SIG-M5 treated with dmso at 0.1 percent for 504 hours (cell line): ENCODE measurements at regions not wholly inside any gene's neighbourhood (a gene's known extent, or its start where the extent isn't known, plus 50 kb on each side); places are given as distances from the start of the nearest gene placed in this dataset.
A peak's percentile ranks its signal among the peaks of the same experiment; 100 is the strongest.
"Not testable (repeated sequence)": the region's sequence is repeated elsewhere in the genome, so short reads cannot be mapped to it uniquely, and the experiment has no call there.

Experiments
- DNase-seq: peaks from one replicate; lab custom pipeline; 2025; ENCODE audit not compliant: unreplicated experiment; lab: John Stamatoyannopoulos, UW

DNA sequence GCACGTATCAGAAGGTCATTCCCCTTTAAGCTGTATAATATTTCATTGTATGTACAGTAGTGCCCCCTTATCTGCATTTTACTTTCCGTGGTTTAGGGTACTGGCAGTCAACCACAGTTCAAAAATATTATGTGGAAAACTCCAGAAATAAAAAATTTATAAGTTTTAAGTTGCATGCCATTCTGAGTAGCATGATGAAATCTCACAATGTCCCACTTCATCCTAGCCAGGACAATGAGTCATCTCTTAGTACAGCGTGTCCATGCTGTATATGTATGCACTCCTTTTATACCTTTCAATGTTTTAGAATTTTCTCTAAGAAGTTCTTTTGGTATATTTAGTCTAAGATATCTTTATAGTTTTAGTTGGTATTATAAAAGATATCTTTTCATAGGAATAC lies 115.0 kb upstream of the HAND1 start:
- DNase-seq, result no peak

DNA sequence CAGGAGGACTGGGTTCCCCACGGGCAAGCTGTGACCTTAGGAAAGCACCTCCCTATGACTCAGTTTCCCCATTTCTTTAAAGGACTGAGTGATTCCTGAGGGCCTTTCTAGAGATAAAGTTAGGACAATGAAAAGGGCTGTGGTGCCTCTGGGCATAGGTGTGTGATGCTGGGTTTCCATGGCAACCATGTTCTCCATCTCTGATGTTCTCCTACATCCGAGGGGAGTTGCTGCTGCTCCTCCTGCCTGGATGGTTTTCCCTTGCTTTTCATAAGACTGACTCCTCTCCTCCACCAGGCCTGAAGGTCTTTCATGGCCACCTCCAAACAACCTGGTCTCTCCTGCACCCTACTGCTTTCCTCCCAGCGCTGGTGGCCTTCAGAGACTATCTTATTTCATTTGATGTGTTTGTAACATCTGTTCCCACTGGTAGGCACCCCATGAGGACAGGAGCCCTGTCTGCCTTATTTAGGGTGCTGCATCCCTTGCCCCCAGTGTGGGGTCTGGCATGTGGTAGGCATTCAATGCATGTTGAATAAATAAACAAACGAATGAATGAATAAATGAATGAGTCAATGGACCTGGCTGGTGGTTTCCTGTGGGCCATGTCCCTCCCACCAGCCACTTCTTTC lies 112.2 kb upstream of the HAND1 start:
- DNase-seq, result no peak

DNA sequence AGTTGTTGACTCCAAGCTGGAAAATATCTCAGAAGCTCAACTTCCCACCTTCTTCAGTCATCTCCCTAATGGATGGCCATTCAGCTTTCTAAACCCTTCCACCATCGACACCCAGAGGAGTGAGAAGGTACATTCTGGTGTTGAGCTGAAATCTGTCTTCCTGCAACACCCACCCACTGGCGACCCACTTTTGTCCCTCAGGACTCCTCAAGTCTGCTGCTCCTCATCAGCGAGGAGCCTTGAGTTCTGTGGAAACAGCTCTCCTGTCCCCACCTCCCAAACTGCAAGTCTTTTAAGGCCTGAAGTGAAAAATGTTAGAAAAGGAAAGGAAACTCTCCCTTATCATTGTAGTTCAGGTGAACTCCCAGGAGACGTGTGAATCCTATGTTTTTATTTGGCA lies 111.5 kb upstream of the HAND1 start:
- no peak for DNase-seq

DNA sequence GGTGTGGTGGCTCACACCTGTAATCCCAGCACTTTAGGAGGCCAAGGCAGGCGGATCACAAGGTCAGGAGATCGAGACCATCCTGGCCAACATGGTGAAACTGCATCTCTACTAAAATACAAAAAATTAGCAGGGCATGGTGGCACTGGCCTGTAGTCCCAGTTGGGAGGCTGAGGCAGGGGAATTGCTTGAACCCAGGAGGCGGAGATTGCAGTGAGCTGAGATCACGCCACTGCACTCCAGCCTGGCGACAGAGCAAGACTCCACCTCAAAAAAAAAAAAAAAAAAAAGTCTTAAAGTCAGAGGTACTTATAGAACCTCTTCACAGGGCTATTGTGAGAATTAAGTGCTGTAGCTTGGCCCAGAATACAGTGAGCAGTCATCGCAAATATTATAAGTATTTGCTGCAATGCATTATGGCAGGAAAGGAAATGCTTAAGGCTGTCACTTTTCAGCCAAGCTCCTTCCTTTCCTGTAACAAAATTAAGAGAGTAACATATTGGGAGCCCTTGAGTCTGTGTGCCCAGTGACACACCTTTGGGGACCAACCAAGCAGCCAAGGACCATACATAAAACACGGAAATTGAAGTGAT lies 110.9 kb upstream of the HAND1 start:
- DNase-seq, result not testable (repeated sequence)

DNA sequence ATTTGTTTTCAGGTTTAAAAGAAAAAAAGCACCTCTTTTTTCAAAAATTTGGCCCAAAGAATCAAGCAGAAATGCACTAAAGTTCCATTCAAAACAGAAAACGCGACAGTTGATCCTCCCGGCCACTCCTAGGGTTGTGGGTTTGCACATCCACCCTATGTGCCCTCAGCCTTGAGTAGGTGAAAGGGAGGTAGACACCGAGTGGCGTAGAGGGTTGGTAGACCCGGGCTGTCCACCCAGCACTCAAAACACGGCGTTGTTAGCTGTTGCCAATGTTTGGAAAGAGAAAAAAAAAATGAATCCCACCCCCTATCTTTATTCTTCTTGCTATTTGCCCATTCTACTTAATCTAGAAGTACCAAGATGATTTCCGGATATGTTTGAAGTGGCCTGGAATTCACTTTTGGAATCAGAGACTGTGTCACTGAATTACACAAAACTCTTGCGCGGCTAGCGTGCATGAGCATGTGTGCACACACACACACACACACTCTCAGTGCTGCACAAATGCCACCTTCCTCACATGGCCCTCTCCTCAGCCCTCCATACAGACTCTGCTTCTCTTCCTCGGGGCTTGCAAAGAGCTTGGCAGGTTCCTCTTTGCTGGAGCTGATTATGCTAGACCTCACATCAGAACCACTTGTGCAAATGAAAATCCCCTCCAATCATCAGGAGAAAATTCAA lies 110.2 kb upstream of the HAND1 start:
- no peak for DNase-seq

DNA sequence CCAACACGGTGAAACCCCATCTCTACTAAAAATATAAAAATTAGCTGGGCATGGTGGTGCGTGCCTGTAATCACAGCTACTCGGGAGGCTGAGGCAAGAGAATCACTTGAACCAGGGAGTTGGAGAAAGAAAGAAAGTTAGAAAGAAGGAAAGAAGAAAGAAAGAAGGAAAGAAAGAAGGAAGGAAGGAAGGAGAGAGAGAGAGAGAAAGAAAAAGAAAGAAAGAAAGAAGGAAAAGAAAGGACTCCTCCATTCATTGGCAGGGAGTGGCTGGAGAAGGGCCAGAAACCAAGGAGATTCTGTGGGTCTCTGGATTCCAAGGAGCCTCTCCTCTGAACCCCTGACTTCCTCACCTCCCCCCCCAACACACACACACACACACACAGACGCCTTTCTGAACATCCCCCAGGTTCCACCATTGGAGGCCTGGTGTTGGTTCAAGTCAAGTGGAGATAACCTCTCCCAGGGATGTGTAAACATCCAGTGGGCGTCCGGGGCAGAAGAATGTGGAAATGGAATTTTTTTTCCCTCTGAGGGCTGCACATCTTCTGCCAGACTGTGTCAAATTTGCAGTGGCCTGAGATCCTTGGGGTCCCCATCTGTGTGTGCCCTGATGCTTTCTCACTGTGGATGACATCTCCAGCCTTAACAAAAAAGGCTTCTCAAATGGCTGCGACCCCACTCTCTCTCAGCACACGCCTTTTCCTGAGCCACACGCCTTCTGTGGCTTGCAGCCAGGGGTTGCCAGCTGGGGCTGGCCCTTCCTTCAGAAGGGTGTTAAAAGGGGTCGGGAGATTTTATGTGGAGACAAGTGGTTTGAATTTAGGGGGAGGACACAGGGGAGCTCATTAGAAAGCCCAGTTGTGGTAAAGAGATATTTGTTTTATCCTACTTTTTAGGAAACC lies 109.3 kb upstream of the HAND1 start:
- no peak for DNase-seq

DNA sequence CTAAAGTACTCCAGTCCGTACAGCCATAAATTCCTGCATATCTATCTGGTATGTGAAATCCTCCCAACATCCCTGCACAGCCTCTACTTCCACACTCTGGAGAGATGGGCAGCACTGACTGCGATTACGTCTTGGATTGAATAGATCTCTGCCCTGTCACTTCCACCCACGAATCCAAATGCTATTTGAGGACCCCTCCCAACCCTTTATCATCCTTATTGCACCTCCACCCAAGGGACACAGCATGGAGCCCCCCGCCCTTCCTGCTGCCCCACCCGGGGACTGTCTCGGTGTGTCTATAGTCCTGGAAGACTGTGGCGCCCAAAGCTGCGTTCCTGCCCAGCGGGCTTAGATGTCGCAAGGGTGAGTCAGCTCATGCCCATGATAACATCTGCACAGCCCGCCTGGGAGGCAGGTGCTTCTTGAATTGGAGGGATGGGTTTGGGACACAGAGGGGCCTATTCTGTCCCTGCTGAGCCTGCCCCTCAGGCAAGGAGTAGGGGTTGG lies 105.7 kb upstream of the HAND1 start:
- DNase-seq, result peak; percentile 17

DNA sequence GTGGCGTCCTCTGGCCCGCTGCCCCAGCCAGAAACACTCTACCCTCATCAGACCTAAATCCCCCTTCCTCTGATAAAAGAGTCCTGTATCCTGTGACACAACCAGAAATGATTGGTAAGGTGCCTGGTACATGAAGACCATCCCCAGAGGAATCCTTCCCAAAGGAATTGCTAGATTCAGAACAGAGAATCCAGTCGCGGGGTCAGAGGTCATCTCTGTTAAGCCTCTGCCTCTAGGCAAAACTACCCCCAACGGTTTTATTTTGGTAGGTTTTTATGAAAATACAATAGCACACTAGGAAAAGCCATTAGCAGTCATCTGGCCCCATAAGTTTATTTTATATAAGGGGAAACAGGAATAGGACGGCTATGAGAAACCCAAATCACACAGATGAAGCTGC lies 102.4 kb upstream of the HAND1 start:
- DNase-seq, result no peak

DNA sequence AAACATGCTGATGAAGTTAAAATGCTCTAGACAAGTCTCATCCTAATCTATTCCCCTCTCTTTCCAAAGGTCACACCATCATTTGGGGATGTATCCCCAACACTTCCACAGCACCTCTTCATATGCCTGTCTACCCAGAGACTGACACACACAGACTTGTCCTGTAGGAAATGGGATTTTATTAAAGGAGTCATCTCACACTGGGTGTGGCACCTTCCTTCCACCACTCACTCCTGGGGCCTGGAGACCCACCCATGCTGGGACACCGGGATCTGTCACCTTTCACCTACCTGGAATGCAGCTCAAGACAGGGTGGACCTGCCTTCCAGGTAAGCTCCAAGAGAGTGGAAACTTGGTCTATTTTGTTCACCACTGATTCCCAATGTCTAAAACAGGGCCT lies 99.4 kb upstream of the HAND1 start:
- no peak for DNase-seq

DNA sequence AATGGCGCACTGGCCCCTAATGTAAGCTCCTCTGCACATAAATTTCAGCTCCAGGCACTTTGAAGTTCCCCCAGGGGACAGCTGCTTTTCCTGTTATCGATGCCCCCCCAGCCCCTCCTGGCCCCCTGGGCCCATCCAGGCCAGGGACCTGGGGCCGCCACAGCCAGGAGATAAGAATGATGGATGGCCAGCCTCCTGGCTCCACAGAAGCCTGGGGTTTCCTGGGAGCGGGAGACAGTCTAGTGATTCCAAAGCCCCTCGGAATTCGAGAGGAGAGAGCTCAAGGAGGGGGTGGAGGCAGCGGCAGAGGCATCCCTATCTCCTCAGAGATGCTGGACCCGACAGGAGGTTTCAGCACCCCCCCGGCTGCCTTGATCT lies 98.4 kb upstream of the HAND1 start:
- no peak for DNase-seq

DNA sequence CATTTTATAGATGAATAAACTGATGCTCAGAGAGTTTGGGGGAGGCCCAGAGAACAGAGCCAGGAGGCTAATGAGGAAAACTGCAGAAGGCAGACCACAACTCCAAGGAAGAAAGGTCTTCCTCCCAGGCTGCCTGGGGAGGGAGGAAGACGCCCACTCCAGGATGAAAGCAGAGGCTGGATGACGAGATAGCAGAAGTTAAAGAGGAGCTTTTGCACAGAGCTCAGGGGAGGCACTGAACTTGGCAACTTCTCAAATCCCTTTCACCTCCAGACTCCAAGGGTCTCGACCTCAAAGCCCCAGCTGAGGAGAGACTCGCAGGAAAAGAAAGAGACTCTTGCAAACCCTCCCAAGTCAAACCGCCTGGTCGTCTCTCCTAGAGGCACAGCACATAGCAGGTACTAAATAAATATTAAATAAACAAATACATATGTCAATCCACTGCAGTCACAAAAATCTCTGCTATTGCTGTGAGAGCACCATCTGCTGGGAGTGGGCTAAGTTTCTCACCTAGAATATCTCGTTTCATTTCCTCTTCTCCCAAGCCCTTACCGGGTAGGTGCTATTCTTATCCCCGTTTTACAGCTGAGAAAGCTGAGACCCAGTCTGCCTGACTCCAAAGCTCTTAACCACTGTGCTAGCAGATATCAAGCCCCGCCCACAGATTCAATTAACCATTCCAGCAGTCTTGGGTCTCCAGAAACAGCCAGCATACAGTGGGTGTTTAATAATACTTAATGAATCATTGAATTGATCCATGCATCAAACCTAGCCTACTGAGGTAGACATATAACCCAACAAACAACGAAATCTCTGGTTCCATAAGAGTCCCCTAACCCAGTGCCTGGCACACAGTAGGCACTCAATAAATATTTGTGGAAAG lies 97.8 kb upstream of the HAND1 start:
- DNase-seq, result no peak

DNA sequence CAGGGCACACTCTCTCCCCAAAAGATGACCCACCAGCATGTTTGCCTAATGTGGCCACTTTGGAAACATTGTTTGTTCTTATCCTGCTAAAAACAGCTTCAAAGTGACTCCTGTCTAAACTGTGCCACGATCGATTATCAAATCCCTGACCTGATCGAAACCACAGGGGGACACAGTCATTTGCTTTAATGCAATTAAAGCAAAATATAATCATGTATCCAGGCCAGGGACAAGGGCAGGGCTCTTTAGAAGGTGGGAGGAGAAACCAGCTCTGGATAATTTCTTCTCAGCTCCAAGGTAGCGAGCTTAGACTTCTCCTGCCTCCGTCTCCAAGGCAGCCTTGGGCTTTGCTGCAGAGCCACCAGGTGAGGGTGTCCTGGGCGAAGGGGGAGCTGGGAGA lies 95.0 kb upstream of the HAND1 start:
- DNase-seq, result no peak

DNA sequence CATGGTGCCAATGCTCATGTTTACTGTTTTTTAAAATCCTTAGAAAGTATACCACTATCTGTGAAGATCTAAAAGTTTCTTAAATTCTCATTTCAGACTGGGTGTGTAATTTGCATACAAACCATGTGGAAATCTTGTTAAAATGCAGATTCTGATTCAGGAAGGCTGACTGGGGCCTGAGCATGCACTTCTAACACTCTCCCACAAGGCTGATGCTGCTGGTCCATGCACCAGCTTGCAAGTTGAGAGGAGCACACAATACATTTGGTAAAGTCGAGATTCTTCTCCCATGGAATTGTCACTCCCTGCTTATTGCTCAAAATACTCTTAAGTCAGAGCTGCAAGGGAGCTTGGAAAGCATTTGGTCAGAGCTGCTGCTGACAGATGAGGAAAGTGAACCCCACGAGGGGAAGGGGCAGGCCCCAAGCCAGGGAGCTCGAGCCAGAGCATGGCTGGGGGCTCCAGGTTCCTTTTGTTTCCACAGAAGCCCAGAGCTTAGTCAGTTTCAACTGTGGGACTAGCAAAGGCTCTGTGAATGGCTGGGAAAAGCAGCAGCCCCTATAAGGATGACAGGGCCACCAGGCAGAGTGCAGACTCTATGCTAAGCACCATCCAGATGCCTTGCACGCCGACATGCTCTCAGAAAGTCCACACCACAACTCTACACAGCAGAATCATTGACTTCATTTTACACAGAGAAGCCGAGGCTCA lies 93.5 kb upstream of the HAND1 start:
- no peak for DNase-seq

DNA sequence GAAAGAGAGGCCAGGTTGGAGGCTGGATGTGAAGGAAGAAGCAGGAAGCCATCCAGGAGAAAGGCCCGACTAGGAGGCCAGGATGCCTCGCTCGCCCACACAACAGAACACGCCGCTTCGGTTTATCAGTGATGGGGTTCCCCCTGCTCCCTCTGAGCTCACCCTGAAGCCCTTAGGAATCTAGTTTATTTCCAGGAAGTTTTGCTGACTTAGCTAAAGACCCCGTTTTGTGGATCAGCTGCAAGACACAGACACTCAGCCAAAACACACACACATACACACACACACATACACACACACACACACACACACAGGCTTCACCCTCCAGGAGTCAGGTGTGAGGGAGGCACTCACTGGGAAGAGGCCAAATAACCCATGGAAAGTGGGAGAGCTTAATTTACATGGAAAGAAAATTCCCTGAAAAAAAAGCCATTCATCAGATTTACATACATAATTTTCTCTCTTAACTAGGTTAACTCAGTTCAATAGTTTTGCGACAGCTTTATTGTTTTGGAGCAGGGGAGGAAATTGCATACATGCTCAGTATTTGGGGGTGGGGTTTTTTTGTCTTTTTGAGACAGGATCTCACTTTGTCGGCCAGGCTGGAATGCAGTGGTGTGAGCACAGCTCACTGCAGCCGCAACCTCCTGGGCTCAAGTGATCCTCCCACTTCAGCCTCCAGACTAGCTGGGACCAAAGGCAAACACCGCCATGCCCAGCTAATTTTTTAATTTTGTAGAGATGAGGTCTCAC lies 92.7 kb upstream of the HAND1 start:
- no peak for DNase-seq

DNA sequence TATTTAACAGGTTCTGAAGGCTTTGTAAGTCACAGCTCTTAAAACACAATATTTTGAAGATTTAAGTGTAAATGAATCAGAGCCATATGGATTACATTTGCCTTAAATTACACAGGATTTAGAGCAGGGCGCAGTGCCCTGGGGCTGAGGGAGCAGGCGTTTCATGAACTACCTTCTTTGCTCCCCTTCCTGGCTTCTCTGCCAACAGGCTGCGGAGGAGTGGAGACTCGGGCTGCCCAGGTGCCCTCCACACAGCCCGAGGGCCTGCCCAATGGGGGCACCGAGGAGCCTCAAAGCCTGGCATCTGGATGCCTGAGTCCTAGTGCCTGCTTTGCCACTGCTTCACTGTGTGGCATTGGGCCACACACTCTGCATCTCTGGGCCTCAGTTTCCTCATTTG lies 90.6 kb upstream of the HAND1 start:
- DNase-seq, result no peak

DNA sequence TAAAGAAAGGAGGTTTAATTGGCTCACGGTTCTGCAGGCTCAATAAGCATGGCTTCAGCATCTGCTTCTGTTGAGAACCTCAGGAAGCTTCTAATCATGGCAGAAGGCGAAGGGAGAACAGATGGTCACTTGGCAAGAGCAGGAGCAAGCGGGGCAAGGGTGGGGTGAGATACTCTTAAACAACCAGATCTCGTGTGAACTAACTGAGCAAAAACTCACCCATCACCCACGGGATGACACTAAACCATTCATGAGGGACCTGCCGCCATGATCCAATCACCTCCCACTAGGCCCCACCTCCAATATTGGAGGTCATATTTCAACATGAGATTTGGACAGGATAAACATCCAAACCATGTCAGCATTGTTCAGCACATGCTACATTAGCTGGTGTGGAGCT lies 89.1 kb upstream of the HAND1 start:
- no peak for DNase-seq

DNA sequence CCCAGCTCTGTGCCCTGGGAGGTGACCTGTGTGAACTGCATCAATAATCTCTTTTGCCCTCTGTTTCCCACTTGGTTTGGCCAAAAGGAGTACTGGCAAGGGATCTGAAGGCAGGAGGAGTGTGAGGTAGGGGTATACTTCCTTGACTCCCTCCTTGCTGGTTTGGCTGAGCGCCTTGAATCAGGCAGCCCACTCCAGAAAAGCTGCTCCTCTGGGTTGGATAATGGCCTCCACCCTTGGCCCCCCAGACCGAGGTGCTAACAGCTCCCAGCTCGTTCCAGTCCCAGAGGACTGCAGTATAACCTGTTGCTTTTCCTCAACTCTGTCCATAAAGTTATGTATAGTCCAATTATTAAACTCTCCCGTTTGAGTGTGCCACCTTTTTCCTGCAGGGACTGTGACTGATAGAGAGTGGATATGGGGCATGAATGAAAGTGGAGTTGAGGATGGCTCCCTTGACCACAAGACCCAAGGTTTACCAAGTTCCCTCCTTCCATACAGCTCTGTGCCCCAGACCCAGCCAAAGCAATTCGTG lies 88.2 kb upstream of the HAND1 start:
- no peak for DNase-seq

DNA sequence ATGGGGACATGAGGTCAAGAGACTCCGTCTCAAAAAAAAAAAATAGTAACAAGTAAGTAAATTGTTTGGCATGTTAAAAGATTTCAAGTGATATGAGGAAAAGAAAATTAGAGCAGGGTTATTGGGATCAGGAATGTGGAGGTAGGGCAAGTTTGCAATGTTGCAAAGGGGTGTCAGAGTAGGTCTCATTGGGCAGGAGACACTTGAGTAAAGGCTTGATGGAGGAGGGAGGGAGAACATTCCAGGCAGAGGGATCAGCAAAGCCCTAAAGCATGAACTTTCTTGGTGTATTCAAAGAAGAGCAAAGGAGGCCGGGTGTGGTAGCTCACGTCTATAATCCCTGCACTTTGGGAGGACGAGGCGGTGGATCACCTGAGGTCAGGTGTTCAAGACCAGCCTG lies 87.1 kb upstream of the HAND1 start:
- no peak for DNase-seq
